IMR-90 (cell line): ENCODE measurements at regions not wholly inside any gene's neighbourhood (a gene's known extent, or its start where the extent isn't known, plus 50 kb on each side); places are given as distances from the start of the nearest gene placed in this dataset.
"Not testable (repeated sequence)": the region's sequence is repeated elsewhere in the genome, so short reads cannot be mapped to it uniquely, and the experiment has no call there.

Source experiments
- ATAC-seq: fragments of 200-7000 bp; cut with Tn5 transposase; 2 replicates; pipeline ENCODE4 v1.9.1; 2020; ENCODE audit warnings: low read depth, mild to moderate bottlenecking, moderate library complexity
- BruUV-seq: library from RNA; stranded (reverse); fragments of 400-500 nt; replicated peaks from 2 replicates; lab custom pipeline; 2021; lab: Mats Ljungman, UMichigan
- CTCF ChIA-PET: fragments of 300-600 bp; formaldehyde crosslinking; extraction: SDS; loops from one replicate; lab custom pipeline; 2021; ENCODE audit warnings: antibody characterized with exemption; lab: Yijun Ruan, JAX
- POLR2A ChIA-PET: fragments of 300-600 bp; sonication (Branson Sonifier 250); formaldehyde crosslinking; loops from one replicate; lab custom pipeline; 2022; ENCODE audit warnings: antibody characterized with exemption; ENCODE audit not compliant: unreplicated experiment; lab: Charles Lee
- DNase-seq: peaks from one replicate; pipeline ENCODE4 v3.0.0; 2013
- H2AFZ ChIP-seq: replicated peaks from 2 replicates; pipeline ENCODE3; 2013; ENCODE audit warnings: low read length, mild to moderate bottlenecking; ENCODE audit not compliant: poor library complexity
- H2AK5ac ChIP-seq: 2 replicates; pipeline ENCODE4 v1.6.1; 2013; ENCODE audit warnings: low read depth, low read length, inconsistent platforms
- H2AK9ac ChIP-seq: replicated peaks from 2 replicates; pipeline ENCODE3; 2013; ENCODE audit warnings: mild to moderate bottlenecking, low read depth, low read length, moderate library complexity; ENCODE audit not compliant: poor library complexity
- H2BK120ac ChIP-seq: 2 replicates; pipeline ENCODE4 v1.6.1; 2013; ENCODE audit warnings: low read depth, low read length, inconsistent platforms
- H2BK15ac ChIP-seq: 3 replicates; pipeline ENCODE4 v1.6.1; 2013; ENCODE audit warnings: low read depth, low read length, inconsistent platforms
- H2BK20ac ChIP-seq: 2 replicates; pipeline ENCODE4 v1.6.1; 2013; ENCODE audit warnings: low read depth, mild to moderate bottlenecking, inconsistent platforms, low read length, moderate library complexity
- H2BK5ac ChIP-seq: 2 replicates; pipeline ENCODE4 v1.6.1; 2013; ENCODE audit warnings: mild to moderate bottlenecking, low read depth, low read length, inconsistent platforms; ENCODE audit not compliant: poor library complexity, severe bottlenecking
- H3K14ac ChIP-seq: replicated peaks from 2 replicates; pipeline ENCODE4 v1.6.1; 2013; ENCODE audit warnings: low read depth, low read length, inconsistent platforms
- H3K18ac ChIP-seq: 2 replicates; pipeline ENCODE4 v1.6.1; 2013; ENCODE audit warnings: low read depth, low read length, control low read depth
- H3K23ac ChIP-seq: 2 replicates; pipeline ENCODE4 v1.6.1; 2013; ENCODE audit warnings: low read depth, low read length, inconsistent platforms
- H3K27ac ChIP-seq: 2 replicates; pipeline ENCODE4 v1.5.1; 2013; ENCODE audit warnings: mild to moderate bottlenecking, control low read depth, low read length; ENCODE audit not compliant: insufficient read depth
- H3K27me3 ChIP-seq: 2 replicates; pipeline ENCODE4 v1.6.1; 2013; ENCODE audit warnings: low read length; ENCODE audit not compliant: control insufficient read depth, insufficient read depth
- H3K36me3 ChIP-seq: 2 replicates; pipeline ENCODE4 v1.6.1; 2013; ENCODE audit warnings: low read length, mixed read lengths; ENCODE audit not compliant: control insufficient read depth, insufficient read depth
- H3K4ac ChIP-seq: 2 replicates; pipeline ENCODE4 v1.6.1; 2013; ENCODE audit warnings: low read depth, low read length, inconsistent platforms
- H3K4me1 ChIP-seq: 2 replicates; pipeline ENCODE4 v1.6.1; 2013; ENCODE audit warnings: low read length, mixed read lengths; ENCODE audit not compliant: control insufficient read depth, insufficient read depth
- H3K4me2 ChIP-seq: 2 replicates; pipeline ENCODE4 v1.6.1; 2013; ENCODE audit warnings: low read depth, mild to moderate bottlenecking, control low read depth, low read length, moderate library complexity
- H3K4me3 ChIP-seq: 2 replicates; pipeline ENCODE4 v1.5.1; 2013; ENCODE audit warnings: low read depth, mild to moderate bottlenecking, control low read depth, low read length, moderate library complexity; ENCODE audit not compliant: insufficient read depth
- H3K56ac ChIP-seq: 2 replicates; pipeline ENCODE4 v1.6.1; 2013; ENCODE audit warnings: low read length, inconsistent platforms; ENCODE audit not compliant: insufficient read depth; ENCODE audit errors: extremely low read depth
- H3K79me1 ChIP-seq, 2 experiments: 2 replicates each; pipeline ENCODE4 v1.6.1; 2013; ENCODE audit warnings: low read length in 2 of 2, inconsistent platforms in 1 of 2, low read depth in 1 of 2
- H3K9ac ChIP-seq: 2 replicates; pipeline ENCODE4 v1.6.1; 2013; ENCODE audit warnings: low read depth, low read length, control low read depth
- H3K9me1 ChIP-seq: 2 replicates; pipeline ENCODE4 v1.6.1; 2013; ENCODE audit warnings: low read length, inconsistent platforms; ENCODE audit not compliant: insufficient read depth
- H3K9me3 ChIP-seq: 2 replicates; pipeline ENCODE4 v1.6.1; 2013; ENCODE audit warnings: low read length; ENCODE audit not compliant: control insufficient read depth, insufficient read depth
- H4K20me1 ChIP-seq: 2 replicates; pipeline ENCODE4 v1.6.1; 2013; ENCODE audit warnings: low read length, inconsistent platforms; ENCODE audit not compliant: insufficient read depth
- H4K5ac ChIP-seq: 2 replicates; pipeline ENCODE4 v1.6.1; 2013; ENCODE audit warnings: mild to moderate bottlenecking, low read depth, low read length, control low read depth
- H4K8ac ChIP-seq, 2 experiments: 2 replicates each; pipeline ENCODE4 v1.6.1; 2013; ENCODE audit warnings: low read depth in 2 of 2, low read length in 2 of 2, control low read depth in 1 of 2, inconsistent platforms in 1 of 2
- H4K91ac ChIP-seq: 2 replicates; pipeline ENCODE4 v1.6.1; 2013; ENCODE audit warnings: low read depth, low read length, inconsistent platforms; ENCODE audit not compliant: insufficient read depth
- WGBS, 2 experiments: methylation state at CpG; one replicate each; pipeline versions ENCODE4 v1.1.5 to v1.1.7; 2013; ENCODE audit warnings: missing lambda C conversion rate in 2 of 2; ENCODE audit not compliant: insufficient read length in 1 of 2; ENCODE audit errors: extremely low coverage in 2 of 2; 5-methylcytosine and 5-hydroxymethylcytosine counted together
- dilution Hi-C: fragments of 300-500 bp; cut with HindIII; formaldehyde crosslinking; loops from one replicate; pipeline ENCODE4 v1.14.3; 2018; ENCODE audit warnings: low sequenced_read_pairs; ENCODE audit not compliant: unreplicated experiment
- in situ Hi-C: fragments of 300-500 bp; cut with MboI; formaldehyde crosslinking; loops from 3 replicates; pipeline ENCODE4 v1.14.3; 2019; ENCODE audit warnings: low sequenced_read_pairs, inconsistent platforms, mixed read lengths
- intact Hi-C: fragments of 100-400 bp; cut with micrococcal nuclease; formaldehyde crosslinking; loops from 2 replicates; pipeline ENCODE4 v1.10.0; 2022

DNA sequence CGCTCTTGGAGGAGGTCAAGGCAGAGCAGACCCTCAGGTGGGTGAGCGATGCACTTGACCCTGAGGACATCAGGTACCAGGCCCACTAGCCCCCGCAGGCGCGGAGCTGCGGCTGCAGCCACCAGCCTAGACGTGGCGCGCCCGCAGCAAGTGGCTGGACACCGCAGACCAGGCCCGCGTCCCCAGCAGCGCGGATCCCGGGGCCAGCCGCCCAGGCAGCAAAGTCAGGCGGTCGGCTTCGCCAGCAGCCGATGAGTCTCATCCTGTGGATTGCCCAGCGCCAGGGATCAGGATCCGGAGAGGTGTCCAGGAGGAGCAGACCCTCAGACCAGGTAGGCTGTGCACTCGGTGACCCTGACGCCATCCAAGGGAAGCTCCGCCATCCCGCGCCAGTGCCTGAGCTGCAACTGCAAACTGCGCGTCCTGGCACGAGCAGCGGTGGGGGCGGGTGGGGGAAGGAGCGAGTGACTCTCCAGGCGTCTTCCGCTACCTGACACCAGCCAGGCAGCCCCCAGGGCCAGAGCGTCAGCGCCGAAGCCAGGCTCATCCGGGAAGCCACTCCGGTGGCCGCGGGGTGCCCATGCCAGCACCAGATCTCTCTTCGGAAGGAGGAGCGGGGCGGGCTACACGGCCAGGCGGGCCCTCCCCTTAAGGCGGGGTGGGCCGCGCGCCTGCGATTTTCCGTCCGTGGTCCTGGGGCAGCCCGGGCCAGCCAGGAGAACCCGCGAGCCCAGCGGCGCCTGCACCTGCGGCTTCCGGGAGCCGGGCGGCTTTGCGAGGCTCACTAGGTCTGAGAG, 92.6 kb upstream of the THOC3 start:
- peak; percentile 56; the same call in 1 of the 2 replicates for ATAC-seq
- H2BK15ac ChIP-seq, H2BK120ac ChIP-seq, H4K20me1 ChIP-seq, H3K23ac ChIP-seq, H3K9ac ChIP-seq, H3K14ac ChIP-seq, BruUV-seq, H3K79me1 ChIP-seq, H3K27ac ChIP-seq, H2BK20ac ChIP-seq, H3K36me3 ChIP-seq, H3K4me2 ChIP-seq, H3K9me1 ChIP-seq, in situ Hi-C loops, H3K27me3 ChIP-seq, H4K91ac ChIP-seq, H3K56ac ChIP-seq, H4K8ac ChIP-seq, H2AFZ ChIP-seq, H3K9me3 ChIP-seq, H3K4ac ChIP-seq, H4K5ac ChIP-seq, H2BK5ac ChIP-seq, POLR2A ChIA-PET, H3K4me3 ChIP-seq, H3K4me1 ChIP-seq, H3K18ac ChIP-seq, H2AK9ac ChIP-seq, CTCF ChIA-PET, H2AK5ac ChIP-seq, DNase-seq, dilution Hi-C loops, intact Hi-C loops: not testable (repeated sequence)
- WGBS, 2 experiments, result no CpG with 5 or more reads among the region's 65 CpGs

DNA sequence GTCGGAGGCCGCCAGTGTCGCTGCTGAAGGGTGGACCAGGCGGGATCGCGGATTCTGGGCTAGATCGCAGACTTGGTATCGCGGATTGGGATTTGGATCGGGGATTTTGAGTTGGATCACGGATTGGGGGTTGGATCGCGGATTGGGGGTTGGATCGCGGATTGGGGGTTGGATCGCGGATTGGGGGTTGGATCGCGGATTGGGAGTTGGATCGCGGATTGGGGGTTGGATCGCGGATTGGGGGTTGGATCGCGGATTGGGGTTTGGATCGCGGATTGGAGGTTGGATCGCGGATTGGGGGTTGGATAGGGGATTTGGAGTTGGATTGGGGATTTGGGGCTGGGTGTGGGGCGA, 93.1 kb upstream of the THOC3 start:
- H3K14ac ChIP-seq, H2BK120ac ChIP-seq, POLR2A ChIA-PET, H4K8ac ChIP-seq, H3K4ac ChIP-seq, H2AFZ ChIP-seq, H3K18ac ChIP-seq, H3K36me3 ChIP-seq, CTCF ChIA-PET, intact Hi-C loops, H3K27me3 ChIP-seq, ATAC-seq, H3K4me3 ChIP-seq, DNase-seq, H3K27ac ChIP-seq, in situ Hi-C loops, H4K20me1 ChIP-seq, H3K56ac ChIP-seq, H2AK9ac ChIP-seq, H2BK20ac ChIP-seq, H3K9me1 ChIP-seq, H3K9ac ChIP-seq, BruUV-seq, H2BK15ac ChIP-seq, dilution Hi-C loops, H4K91ac ChIP-seq, H3K4me2 ChIP-seq, H4K5ac ChIP-seq, H2AK5ac ChIP-seq, H2BK5ac ChIP-seq, H3K23ac ChIP-seq, H3K79me1 ChIP-seq, H3K4me1 ChIP-seq, H3K9me3 ChIP-seq: not testable (repeated sequence)
- WGBS, 2 experiments, result 38% methylated on average over 14 of the region's 30 CpGs; no CpG with 5 or more reads in 1 of the 2 experiments
